ENCODE measurements at regions not wholly inside any gene's neighbourhood (a gene's known extent, or its start where the extent isn't known, plus 50 kb on each side); places are given as distances from the start of the nearest gene placed in this dataset.

- Histone ChIP-seq H3K36me3 (ENCODE audit: control insufficient read depth in 2 of 2, insufficient read depth in 2 of 2, low read length in 1 of 2) (no peaks in the 10 kb centered on the region), H3K9me3 (replicated peaks; ENCODE audit: control insufficient read depth, insufficient read depth, low read length) (no peaks in the 10 kb centered on the region), H3K4me1 (ENCODE audit: control insufficient read depth, insufficient read depth, low read length) (no peaks in the 10 kb centered on the region), H3K4me2 (ENCODE audit: control insufficient read depth, insufficient read depth) (no peak overlapping the region), H3K4me3 (no peak overlapping the region), H3K79me2 (ENCODE audit: control insufficient read depth, insufficient read depth, low read length) (no peaks in the 10 kb centered on the region), H3K9ac (ENCODE audit: control insufficient read depth, insufficient read depth, low read length) (no peak overlapping the region), H3K27ac (ENCODE audit: control insufficient read depth, insufficient read depth) (no peak overlapping the region), H2AFZ (ENCODE audit: control insufficient read depth, low read depth, low read length) (no peak overlapping the region), H4K20me1 (ENCODE audit: control insufficient read depth, insufficient read depth) (no peaks in the 10 kb centered on the region), H3K27me3 (replicated peaks in 1 of 2; ENCODE audit: control insufficient read depth in 2 of 2, insufficient read depth in 2 of 2, low read length in 1 of 2) (no peaks in the 10 kb centered on the region)
- RAD21 ChIA-PET (ENCODE audit: unreplicated experiment): no interaction called here
- FAIRE-seq (no peak), DNase-seq (ENCODE audit: low read depth, low spot score) (no peak), ATAC-seq (no peak)
- intact Hi-C loops (cut with micrococcal nuclease; ENCODE audit: unreplicated experiment): no loop called here
- BruUV-seq (replicated peaks): no TSS peak
- POLR2A ChIA-PET: no interaction called here
- SMC1A ChIA-PET (ENCODE audit: uncharacterized antibody, unreplicated experiment): no interaction called here
- CTCF ChIA-PET: no interaction called here
- 39% methylated on average over 13 of the region's 13 CpGs for WGBS (ENCODE audit: insufficient coverage, insufficient replicate concordance, low lambda C conversion rate, missing lambda C conversion rate)
- in situ Hi-C loops (cut with MboI): no loop called here
- TF ChIP-seq DPF2 (IDR thresholded peaks at IDR 0.05) (no peak), MLLT1 (IDR thresholded peaks at IDR 0.05) (no peak), MYB (IDR thresholded peaks at IDR 0.05; ENCODE audit: borderline replicate concordance, low read depth, low read length) (no peak), EGR1 (IDR thresholded peaks at IDR 0.05; ENCODE audit: borderline replicate concordance in 1 of 2, low read depth in 2 of 2, low read length in 2 of 2) (no peak), HDAC6 (IDR thresholded peaks at IDR 0.05; ENCODE audit: unreplicated experiment) (no peak)
Measured at GRCh38 chr2:71878626-71879508, 268.8 kb downstream of the CYP26B1 start.

DNA sequence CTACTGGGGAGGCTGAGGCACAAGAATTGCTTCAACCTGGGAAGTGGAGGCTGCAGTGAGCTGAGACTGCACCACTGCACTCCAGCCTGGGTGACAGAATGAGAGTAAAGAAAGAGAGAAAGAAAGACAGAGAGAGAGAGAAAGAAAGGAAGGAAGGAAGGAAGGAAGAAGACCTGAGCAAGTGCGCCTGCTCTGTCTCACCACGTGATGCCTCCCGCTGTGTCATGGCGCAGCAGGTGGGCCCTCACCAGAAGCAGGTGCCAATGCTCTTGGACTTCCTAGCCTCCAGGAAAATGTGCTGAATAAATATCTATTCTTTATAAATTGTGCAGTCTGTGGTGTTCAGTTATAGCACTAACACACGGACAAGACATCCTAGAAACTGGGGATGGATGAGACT, 270.0 kb downstream of the CYP26B1 start:
- Histone ChIP-seq H4K20me1 (ENCODE audit: control insufficient read depth, insufficient read depth) (no peaks in the 10 kb centered on the region), H2AFZ (ENCODE audit: control insufficient read depth, low read depth, low read length) (no peak overlapping the region), H3K4me2 (ENCODE audit: control insufficient read depth, insufficient read depth) (no peak overlapping the region), H3K36me3 (ENCODE audit: control insufficient read depth in 2 of 2, insufficient read depth in 2 of 2, low read length in 1 of 2) (no peaks in the 10 kb centered on the region), H3K79me2 (ENCODE audit: control insufficient read depth, insufficient read depth, low read length) (no peaks in the 10 kb centered on the region), H3K27me3 (replicated peaks in 1 of 2; ENCODE audit: control insufficient read depth in 2 of 2, insufficient read depth in 2 of 2, low read length in 1 of 2) (no peaks in the 10 kb centered on the region), H3K9me3 (replicated peaks; ENCODE audit: control insufficient read depth, insufficient read depth, low read length) (no peaks in the 10 kb centered on the region), H3K4me3 (no peak overlapping the region), H3K4me1 (ENCODE audit: control insufficient read depth, insufficient read depth, low read length) (no peaks in the 10 kb centered on the region), H3K27ac (ENCODE audit: control insufficient read depth, insufficient read depth) (no peak overlapping the region), H3K9ac (ENCODE audit: control insufficient read depth, insufficient read depth, low read length) (no peak overlapping the region)
- 50% methylated on average over 5 of the region's 5 CpGs for WGBS (ENCODE audit: insufficient coverage, insufficient replicate concordance, low lambda C conversion rate, missing lambda C conversion rate)
- SMC1A ChIA-PET (ENCODE audit: uncharacterized antibody, unreplicated experiment): no interaction called here
- RAD21 ChIA-PET (ENCODE audit: unreplicated experiment): no interaction called here
- DNase-seq (ENCODE audit: low read depth, low spot score): no peak
- in situ Hi-C loops (cut with MboI) (no loop called here), intact Hi-C loops (cut with micrococcal nuclease; ENCODE audit: unreplicated experiment) (no loop called here)
- CTCF ChIA-PET: no interaction called here
- FAIRE-seq: no peak
- ATAC-seq: no peak
- POLR2A ChIA-PET: no interaction called here
- BruUV-seq (replicated peaks): no TSS peak
- TF ChIP-seq NFYA (IDR thresholded peaks at IDR 0.05; ENCODE audit: borderline replicate concordance, low read depth, low read length): no peak
- no peak for TF ChIP-seq CHD4 (IDR thresholded peaks at IDR 0.05)
- TF ChIP-seq EZH2 (IDR thresholded peaks at IDR 0.05; ENCODE audit: borderline replicate concordance, control insufficient read depth, low read depth, low read length): no peak
- no peak for TF ChIP-seq ZNF217 (IDR thresholded peaks at IDR 0.05)
- TF ChIP-seq, protein P1, sequence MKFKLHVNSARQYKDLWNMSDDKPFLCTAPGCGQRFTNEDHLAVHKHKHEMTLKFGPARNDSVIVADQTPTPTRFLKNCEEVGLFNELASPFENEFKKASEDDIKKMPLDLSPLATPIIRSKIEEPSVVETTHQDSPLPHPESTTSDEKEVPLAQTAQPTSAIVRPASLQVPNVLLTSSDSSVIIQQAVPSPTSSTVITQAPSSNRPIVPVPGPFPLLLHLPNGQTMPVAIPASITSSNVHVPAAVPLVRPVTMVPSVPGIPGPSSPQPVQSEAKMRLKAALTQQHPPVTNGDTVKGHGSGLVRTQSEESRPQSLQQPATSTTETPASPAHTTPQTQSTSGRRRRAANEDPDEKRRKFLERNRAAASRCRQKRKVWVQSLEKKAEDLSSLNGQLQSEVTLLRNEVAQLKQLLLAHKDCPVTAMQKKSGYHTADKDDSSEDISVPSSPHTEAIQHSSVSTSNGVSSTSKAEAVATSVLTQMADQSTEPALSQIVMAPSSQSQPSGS (IDR thresholded peaks at IDR 0.05; ENCODE audit: low read length): no peak
- TF ChIP-seq SREBF2 (IDR thresholded peaks at IDR 0.05; ENCODE audit: low read length): no peak
- no peak for TF ChIP-seq KDM1A (IDR thresholded peaks at IDR 0.05; ENCODE audit: borderline replicate concordance)
- no peak for TF ChIP-seq TCF7 (IDR thresholded peaks at IDR 0.05; ENCODE audit: borderline replicate concordance)
- no peak for TF ChIP-seq LARP7 (IDR thresholded peaks at IDR 0.05)
- TF ChIP-seq ETV6 (conservative IDR thresholded peaks at IDR 0.05 in 1 of 2, IDR thresholded peaks at IDR 0.05 in 1 of 2; ENCODE audit: borderline replicate concordance in 1 of 2, low read depth in 1 of 2): no peak
- TF ChIP-seq STAT1 (conservative IDR thresholded peaks at IDR 0.05): no peak
- no peak for TF ChIP-seq SMARCA5 (IDR thresholded peaks at IDR 0.05)

Data from GM12878 (cell line).